ENCODE measurements at regions not wholly inside any gene's neighbourhood (a gene's known extent, or its start where the extent isn't known, plus 50 kb on each side); places are given as distances from the start of the nearest gene placed in this dataset.
"Not testable (repeated sequence)": the region's sequence is repeated elsewhere in the genome, so short reads cannot be mapped to it uniquely, and the experiment has no call there.

DNA sequence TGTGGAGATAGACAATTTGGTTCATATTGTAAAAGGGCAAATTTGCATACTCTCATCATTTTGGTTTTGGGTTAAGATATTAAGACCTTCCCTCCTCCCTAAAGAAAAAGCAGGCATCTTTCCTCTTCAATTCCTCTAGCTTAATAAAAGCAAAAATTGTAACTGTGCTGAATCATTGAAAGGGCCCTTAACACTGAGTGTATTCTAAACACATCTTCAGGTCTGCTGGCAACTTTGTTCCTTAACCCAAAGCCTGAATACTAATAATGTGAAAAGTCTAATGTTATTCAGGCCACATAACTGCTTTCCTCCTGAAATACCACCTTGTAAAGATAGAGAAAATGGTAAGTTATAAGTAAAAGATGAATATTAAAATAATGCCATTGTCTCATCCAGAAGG lies 1200.5 kb upstream of the FAM98A start:
- DNase-seq, result no peak

DNA sequence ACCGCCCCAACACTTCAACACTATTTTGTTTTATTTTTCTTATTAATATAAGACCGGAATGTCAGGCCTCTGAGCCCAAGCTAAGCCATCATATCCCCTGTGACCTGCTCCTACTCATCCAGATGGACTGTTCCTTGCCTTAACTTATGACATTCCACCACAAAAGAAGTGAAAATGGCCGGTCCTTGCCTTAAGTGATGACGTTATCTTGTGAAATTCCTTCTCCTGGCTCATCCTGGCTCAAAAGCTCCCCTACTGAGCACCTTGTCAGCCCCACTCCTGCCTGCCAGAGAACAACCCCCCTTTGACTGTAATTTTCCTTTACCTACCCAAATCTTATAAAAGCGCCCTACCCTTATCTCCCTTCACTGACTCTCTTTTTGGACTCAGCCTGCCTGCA lies 1196.5 kb upstream of the FAM98A start:
- not testable (repeated sequence) for DNase-seq

DNA sequence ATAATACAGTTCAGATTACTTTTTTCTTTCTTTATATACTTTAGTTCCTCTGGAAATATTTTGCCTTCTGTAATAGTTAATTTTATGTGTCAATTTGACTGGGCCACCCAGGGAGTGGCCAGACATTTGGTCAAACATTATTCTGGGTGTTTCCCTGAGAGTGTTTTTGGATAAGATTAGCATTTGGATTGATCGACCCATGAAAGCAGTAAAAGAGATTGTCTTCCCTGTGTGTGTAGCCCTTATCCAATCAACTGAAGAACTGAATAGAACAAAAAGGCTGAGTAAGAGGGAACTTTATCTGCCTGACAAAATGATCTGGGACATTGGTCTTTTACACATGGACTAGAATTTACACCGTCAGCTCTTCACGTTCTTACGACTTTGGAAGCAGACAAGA lies 1190.1 kb upstream of the FAM98A start:
- no peak for DNase-seq

DNA sequence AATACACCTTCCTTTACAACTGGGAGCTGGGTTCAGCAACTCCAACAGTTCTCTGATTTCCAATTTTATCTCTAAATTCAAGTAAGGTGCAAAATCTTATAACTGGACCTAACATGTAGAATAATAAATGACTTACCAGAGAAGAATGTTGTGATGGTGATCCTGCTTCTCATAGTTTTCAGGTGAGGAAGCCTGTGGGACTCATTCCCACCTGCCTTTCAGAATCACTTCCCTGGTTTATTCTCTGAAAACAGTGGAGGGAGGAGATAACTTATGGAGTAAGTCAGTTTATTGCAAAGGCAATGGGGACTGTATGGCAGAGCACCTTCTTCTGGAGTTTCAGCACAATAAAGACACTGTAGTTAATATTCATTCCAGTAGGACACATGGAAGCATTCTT lies 1188.2 kb upstream of the FAM98A start:
- DNase-seq, result no peak

DNA sequence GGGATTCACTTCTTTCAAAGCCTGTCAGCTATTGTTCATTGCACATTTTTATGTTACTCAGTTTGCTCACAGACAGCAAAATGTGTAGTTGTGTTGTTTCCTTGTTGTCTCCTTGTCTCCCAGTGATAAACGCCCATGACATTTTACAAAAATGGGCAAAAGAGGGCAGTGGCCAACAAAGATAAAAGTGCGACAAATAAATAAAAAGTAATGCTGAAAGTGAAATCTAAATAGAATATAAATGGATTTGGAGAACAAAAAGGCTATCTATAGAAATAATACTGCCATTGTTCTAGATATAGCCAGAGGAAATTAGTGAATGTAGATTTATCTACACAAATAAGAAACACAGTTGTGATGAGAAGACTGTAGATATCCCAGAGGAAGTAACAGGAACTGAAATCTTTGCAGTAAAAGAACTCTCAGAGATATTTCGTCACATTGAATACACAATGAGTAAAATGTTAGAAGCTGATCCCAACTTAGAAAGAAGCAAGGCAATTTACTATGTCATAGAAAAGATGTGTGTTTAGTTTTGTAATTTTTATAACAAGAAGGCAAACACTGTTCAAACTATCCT lies 1186.2 kb upstream of the FAM98A start:
- no peak for DNase-seq

DNA sequence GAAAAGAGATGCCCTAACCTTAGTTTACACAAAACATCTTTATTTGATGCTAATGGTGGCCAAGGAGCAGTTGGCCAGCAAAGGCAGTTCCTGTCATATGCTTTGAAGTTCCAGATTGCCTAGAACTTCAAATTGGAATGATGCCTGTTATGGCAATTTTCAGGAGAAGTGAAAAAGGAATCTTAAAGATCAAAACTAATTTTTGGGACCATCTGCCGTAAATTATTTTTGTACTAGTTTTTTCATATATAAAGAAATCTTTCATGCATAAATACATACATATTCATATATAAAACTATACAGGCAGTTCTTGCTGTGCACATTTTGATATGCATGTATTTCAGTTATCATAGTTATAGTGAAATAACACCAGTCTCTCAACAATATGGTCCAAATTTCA lies 1185.6 kb upstream of the FAM98A start:
- DNase-seq, result no peak

DNA sequence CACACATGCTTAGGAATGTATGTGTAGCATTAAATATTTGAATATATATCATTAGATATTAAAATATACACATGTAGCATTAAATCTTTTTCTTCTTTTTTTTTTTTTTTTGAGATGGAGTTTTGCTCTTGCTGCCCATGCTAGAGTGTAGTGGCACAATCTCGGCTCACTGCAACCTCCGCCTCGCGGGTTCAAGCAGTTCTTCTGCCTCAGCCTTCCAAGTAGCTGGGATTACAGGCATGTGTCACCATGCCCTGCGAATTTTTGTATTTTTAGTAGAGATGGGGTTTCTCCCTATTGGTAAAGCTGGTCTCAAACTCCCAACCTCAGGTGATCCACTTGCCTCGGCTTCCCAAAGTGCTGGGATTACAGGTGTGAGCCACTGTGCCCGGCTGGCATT lies 1151.6 kb upstream of the FAM98A start:
- not testable (repeated sequence) for DNase-seq

DNA sequence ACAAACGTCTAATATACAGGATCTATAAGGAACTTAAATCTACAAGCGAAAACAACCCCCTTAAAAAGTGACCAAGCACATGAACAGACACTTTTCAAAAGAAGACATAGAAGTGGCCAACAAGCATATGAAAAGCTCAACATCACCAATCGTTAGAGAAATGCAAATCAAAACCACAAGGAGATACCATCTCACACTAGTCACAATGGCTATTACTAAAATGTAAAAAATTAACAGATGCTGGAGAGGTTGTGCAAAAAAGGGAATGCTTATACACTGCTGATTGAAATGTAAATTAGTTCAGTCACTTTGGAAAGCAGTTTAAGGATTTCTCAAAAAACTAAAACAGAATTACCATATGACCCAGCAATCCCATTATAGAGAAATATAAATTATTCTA lies 1148.5 kb upstream of the FAM98A start:
- no peak for DNase-seq

DNA sequence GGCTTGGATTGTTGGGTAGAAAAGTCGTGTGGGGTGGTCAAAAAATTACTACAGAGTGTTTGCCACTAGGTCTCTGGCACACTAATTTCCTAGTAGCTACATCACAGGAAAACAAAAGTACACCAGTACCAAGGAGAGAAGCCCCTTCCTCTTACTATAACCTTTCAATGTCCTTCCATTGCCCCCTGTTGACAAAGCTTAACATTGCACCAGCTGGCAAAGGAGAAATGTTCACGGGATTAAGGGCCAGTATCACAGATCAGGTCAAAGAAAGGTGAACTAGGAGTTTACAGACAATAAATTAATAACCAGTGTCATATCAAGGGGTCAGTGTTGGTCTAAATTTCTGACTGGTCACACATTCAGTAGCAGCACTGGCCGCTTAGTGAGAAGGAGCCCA lies 1139.6 kb upstream of the FAM98A start:
- no peak for DNase-seq

DNA sequence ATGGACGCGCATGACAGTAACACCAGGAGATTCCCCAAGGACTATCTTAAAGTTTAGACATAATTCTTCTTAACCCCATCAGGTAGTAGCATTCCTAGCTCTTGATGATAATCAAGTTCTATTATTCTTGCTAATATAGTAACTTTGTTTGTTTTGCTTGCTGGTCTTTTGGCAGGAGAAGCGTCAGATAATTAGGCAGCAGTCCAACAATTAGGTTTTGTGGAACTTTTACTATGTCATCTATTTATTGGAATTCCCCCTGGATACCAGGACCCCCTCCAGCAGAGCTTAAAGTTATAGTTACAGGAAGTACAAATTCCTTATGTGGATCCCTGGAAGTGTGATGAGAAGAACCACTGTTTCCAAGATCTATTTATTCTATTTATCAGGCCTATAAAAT lies 1138.0 kb upstream of the FAM98A start:
- DNase-seq, result no peak

DNA sequence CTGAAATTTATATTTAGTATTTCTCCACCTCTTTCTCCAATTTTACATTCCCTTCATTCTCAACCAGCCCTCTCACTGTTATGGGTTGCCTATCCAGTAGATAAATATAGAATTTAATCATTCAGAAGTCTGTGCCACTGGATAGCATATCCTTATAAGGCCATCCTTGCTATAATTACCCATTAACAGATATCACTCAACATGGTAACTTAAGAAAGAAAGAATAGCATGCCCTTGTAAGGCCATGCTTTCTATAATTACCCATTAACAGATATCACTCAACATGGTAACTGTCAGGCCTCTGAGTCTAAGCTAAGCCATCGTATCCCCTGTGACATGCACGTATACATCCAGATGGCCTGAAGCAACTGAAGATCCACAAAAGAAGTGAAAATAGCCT lies 1137.4 kb upstream of the FAM98A start:
- no peak for DNase-seq

DNA sequence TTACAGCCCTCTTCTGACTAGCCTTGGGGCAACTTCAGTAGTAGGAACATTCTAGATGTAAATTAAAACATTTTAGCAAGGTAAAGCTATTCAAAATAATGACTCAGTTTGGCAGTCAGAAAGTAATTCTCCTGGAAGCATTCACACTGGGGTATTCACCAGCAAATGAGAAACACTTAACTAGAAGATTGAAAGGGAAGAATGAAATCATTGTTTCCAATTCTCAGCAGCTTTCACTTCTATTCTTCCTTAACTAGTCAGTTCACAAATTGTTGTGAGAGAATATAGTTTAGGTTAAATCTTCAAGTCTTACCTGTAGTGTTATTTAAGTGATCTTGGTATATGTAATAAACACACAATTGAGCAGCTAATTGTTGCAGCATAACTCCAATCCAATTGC lies 1135.6 kb upstream of the FAM98A start:
- DNase-seq, result no peak

DNA sequence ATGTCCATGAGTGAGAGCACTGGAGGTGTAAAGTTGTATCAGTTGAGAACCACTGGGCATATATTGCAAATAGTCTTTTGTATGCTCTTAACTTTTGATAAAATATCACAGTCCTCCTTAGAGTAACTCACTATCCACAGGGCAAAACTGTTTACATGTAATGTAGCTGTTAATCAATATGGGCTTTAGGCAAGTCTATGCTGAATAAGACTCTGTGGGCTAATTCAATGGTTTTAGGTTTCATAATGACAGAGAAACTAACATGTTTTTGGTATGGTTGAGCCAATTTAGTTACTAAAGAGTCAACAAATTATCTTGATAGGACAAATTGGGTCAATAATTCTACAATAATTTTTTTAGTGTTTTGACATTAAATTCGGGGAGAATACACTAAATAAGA lies 1134.9 kb upstream of the FAM98A start:
- DNase-seq, result no peak

DNA sequence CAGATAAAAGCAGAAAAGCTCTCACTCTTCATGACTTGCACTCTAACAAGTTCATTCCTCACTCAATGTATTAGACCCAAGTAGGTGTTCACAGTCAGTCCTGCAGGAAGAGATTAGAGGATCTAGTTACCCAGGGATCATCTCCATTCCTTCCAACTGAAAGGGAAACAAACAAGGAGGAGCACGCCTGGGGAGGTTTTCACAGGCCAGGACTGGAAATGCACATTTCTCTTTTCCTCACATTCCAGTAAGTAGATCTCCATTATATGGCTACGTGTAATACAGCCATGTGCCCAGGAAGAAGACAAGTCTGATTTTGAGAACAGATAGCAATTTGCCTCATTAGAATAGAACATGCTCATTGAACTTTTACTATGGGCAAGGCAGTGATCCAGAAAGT lies 1132.2 kb upstream of the FAM98A start:
- DNase-seq, result no peak

DNA sequence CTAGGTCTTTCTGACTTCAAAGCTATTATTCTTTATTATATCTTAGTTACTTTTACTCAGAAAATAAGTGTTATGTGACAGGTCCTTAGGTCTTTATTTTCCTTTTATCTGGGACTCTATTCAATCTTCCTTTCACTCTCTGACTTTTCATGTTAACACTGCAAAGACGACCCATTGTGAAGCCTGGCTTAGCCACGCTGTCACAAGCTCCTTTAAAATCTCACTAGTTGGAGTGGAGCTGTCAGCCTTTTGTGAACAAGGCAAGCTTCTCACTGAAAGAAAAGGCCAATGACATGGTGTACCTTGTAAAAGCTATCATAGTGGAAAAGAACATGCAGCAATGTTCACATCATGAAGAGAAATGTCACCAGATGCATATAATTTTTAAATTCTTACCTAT lies 1130.7 kb upstream of the FAM98A start:
- no peak for DNase-seq

DNA sequence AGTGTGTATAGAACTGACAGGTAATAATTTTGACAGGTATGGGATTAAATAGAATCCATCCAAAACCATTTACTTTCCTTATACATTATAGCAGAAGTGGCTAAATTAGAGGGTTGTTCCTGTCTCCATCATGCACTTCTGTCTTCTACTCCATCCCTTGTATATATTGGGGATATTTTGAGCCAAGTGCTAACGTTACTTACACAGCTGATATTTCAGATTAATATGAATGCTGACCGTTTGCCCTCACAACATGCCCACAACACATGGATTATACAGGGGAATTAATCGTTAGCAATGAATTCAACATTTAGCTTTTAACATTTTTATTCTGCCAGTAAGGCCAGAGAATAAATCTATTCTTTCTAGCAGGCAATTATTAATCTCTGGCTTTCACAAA lies 1125.0 kb upstream of the FAM98A start:
- no peak for DNase-seq

DNA sequence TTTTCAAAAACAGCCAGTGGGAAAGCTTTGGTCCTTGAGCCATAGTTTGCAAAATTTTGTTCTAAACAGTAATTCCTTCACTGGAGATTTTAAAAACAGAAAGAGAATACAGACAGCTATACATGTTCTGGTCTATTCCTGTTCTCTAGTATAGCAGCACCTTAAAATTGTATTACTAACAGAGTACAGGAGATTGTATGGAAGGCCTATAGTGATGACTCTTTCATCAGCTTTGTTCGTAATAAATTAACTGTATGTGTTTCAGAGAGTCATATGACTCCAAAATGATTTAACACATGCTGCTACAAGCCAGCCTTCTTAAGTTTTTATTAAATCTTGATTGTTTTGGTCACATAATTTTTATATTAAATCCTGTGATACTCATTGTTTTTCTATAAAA lies 1124.6 kb upstream of the FAM98A start:
- DNase-seq, result no peak

DNA sequence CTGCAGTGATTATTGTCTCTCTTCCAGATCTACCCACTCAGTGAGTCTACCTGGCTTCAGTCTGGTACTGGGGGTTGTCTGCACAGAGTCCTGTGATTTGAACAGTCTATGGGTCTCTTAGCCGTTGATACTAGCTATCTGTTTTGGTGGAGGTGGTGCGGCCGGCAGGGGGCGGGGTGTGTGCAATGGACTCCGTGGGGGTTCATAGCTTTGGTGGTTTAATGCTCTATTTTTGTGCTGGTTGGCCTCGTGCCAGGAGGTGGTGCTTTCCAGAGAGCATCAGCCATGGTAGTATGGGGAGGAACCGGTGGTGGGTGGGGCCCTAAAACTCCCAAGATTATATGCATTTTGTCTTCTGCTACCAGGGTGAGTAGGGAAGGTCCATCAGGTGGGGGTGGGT lies 1120.1 kb upstream of the FAM98A start:
- DNase-seq, result no peak

DNA sequence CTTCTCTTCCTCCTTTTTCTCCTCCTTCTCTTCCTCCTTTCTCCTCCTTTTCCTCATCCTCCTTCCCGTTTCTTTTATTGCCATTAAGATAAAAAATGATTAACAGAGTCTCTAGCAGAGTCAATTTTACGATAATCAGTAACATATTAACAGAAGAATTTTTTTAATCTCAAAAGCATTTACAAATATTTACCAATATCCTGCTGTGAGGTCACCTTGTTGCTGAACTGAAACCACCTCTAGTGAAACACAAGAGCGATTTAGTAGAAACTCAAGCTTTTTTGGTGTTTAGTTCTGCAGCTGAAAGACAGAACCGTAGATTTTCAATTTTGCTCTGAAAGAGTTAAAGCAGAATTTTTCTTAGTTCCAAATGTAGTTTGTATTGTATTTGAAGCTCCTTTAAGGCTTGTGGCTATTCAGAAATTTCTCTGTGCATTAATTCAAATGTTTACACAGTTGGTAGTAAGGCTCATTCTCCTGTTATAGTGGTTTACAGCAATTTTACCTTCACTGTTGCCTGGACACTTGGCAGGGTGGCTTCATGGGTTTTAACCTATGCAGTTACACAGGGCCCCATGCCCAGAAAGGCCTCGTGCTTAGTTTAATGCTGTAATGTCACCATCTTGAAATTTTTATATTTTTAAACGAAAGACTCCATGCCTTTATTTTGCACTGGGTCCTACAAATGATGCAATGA lies 1106.6 kb upstream of the FAM98A start:
- DNase-seq, result no peak

DNA sequence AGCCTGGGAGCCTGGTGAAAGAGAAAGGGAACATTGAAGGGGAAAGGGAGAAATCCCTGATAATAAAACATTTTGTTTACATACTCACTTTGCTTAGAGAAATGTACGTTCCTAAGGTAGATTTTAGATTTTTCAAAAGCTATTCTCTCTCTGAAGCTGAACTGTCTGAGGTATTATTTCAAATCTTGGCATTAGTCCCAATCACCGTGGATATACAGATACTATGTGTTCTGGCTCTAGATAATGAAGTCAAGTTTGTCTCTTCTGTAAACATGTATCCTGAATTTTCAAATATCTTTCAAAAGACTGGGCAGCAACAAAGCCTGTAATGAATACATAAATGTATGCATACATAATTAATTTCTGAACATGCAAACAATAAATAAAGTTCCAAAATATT lies 1104.2 kb upstream of the FAM98A start:
- no peak for DNase-seq

DNA sequence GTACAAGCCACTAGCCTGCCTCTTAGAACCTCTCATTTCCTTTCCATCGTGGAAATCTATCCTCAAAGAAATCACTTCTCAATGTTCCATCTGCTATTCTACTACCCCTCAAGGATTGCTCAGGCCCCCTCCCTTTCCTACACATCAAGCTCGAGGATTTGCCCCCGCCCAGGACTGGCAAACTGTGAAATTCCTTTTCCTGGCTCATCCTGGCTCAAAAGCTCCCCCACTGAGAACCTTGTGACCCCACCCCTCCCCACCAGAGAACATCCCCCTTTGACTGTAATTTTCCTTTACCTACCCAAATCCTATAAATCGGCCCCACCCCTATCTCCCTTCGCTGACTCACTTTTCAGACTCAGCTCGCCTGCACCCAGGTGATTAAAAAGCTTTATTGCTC lies 1103.3 kb upstream of the FAM98A start:
- not testable (repeated sequence) for DNase-seq

DNA sequence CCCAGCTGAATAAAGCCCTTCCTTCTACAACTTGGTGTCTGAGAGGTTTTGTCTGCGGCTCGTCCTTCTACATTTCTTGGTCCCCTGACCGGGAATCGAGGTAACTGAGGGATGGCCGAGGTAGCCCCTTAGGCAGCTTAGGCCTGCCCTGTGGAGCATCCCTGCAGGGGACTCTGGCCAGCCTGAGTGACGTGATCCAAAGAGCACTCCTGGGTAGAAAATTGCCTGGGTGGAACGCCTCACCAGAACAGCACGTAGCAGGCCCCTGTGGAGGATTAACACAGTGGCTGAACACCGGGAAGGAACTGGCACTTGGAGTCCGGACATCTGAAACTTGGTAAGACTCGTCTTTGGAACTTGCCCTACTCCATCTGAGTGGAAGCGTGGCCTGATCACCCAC lies 1078.5 kb upstream of the FAM98A start:
- not testable (repeated sequence) for DNase-seq

DNA sequence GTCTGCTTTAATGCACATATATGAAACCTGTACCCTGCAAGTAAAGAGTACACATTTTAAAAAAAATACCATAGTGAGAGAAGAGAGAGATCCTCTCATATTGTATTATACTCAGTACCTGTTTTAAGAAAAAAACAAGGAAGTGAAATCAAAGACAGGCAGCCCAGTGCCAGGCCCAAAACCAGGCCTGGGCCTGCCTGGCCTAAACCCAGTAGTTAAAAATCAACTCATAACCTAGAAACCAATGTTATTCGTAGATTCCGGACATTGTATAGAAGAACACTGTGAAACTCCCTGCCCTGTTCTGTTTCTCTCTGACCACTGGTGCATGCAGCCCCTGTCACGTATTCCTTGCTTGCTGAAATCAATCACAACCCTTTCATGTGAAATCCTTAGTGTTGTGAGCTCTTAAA lies 1078.0 kb upstream of the FAM98A start:
- DNase-seq, result not testable (repeated sequence)

DNA sequence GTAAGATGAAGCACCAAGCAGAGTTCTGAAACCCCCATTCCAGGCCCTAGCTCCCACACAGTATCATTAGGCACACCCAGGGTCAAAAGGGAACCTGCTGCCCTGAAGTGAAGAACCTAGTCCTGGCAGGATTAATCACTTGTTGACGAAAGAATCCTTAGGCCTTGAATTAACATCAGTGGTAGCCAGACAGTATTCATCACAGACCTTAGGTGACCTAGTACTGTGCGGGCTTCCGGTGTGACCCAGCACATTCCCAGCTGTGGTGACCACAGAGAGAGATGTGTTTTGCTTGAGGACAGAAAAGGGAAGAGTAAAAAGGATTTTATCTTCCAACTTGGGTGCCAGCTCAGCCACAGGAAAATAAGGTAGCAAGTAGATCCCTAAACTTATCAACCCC lies 1071.4 kb upstream of the FAM98A start:
- DNase-seq, result no peak

DNA sequence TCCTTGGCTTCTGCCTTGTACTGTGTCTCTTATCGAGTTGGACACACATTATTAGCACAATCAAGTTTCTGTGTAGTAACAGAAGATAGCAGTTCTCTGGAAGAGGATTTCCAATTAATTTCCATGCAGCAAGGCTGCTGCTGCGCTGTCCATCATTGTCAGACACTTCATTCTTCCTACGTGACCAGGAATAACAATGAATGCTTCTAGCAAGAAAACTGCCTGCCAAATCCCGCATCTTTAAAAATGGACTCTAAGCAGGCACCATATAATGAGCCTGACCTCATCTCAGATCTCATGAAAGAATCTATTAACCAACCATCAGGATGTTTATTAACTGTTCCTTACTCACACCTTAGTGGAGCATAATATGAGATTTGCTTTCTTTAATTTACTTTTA lies 1067.7 kb upstream of the FAM98A start:
- DNase-seq, result no peak
